ENCODE measurements at regions not wholly inside any gene's neighbourhood (a gene's known extent, or its start where the extent isn't known, plus 50 kb on each side); places are given as distances from the start of the nearest gene placed in this dataset.

DNA sequence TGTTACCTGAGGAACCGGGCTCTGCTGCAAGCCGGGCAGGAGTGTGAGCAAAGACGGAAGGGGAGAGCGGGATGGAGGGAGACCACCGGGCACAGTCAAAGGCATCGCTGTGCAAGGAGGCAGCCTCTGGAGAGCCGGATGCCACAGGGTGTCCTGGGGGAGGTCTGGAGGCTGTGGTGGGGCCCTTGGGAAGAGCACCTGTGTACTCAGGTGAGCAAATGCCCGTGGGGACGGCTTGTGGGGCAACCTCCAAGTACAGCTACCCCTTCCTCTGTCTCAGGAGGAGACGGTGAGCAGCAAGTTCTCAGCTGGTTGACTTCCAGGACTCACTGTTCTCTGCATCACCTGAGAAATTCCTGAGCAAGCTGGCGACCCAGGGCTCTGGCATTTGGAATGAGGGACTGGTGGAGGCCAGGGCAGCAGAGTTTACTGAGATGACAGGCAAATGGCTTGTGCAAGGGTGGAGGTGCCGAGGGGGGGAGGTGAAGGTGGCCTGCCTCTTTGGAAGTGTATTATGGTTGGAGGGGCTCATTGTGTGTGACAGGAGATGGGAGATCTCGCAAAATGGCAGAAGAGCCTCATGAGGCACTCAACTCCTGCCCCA, 345.2 kb upstream of the SHH start:
- TF ChIP-seq, protein P1, sequence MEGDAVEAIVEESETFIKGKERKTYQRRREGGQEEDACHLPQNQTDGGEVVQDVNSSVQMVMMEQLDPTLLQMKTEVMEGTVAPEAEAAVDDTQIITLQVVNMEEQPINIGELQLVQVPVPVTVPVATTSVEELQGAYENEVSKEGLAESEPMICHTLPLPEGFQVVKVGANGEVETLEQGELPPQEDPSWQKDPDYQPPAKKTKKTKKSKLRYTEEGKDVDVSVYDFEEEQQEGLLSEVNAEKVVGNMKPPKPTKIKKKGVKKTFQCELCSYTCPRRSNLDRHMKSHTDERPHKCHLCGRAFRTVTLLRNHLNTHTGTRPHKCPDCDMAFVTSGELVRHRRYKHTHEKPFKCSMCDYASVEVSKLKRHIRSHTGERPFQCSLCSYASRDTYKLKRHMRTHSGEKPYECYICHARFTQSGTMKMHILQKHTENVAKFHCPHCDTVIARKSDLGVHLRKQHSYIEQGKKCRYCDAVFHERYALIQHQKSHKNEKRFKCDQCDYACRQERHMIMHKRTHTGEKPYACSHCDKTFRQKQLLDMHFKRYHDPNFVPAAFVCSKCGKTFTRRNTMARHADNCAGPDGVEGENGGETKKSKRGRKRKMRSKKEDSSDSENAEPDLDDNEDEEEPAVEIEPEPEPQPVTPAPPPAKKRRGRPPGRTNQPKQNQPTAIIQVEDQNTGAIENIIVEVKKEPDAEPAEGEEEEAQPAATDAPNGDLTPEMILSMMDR (IDR thresholded peaks at IDR 0.05) = no peak
- TF ChIP-seq POLR2AphosphoS5 (IDR thresholded peaks at IDR 0.05; ENCODE audit: low read depth, low read length) (no peak), SIN3A (IDR thresholded peaks at IDR 0.05; ENCODE audit: borderline replicate concordance, insufficient read depth, low read depth, low read length) (no peak), TCF7L2 (IDR thresholded peaks at IDR 0.05; ENCODE audit: low read depth, low read length) (no peak)
- TF ChIP-seq, protein P2, sequence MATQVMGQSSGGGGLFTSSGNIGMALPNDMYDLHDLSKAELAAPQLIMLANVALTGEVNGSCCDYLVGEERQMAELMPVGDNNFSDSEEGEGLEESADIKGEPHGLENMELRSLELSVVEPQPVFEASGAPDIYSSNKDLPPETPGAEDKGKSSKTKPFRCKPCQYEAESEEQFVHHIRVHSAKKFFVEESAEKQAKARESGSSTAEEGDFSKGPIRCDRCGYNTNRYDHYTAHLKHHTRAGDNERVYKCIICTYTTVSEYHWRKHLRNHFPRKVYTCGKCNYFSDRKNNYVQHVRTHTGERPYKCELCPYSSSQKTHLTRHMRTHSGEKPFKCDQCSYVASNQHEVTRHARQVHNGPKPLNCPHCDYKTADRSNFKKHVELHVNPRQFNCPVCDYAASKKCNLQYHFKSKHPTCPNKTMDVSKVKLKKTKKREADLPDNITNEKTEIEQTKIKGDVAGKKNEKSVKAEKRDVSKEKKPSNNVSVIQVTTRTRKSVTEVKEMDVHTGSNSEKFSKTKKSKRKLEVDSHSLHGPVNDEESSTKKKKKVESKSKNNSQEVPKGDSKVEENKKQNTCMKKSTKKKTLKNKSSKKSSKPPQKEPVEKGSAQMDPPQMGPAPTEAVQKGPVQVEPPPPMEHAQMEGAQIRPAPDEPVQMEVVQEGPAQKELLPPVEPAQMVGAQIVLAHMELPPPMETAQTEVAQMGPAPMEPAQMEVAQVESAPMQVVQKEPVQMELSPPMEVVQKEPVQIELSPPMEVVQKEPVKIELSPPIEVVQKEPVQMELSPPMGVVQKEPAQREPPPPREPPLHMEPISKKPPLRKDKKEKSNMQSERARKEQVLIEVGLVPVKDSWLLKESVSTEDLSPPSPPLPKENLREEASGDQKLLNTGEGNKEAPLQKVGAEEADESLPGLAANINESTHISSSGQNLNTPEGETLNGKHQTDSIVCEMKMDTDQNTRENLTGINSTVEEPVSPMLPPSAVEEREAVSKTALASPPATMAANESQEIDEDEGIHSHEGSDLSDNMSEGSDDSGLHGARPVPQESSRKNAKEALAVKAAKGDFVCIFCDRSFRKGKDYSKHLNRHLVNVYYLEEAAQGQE (IDR thresholded peaks at IDR 0.05; ENCODE audit: insufficient read depth in 1 of 2, low read depth in 2 of 2, low read length in 1 of 2) = no peak

Data from Panc1 (cell line).